HG02973 (cell line): ENCODE measurements at regions not wholly inside any gene's neighbourhood (a gene's known extent, or its start where the extent isn't known, plus 50 kb on each side); places are given as distances from the start of the nearest gene placed in this dataset.
"Not testable (repeated sequence)": the region's sequence is repeated elsewhere in the genome, so short reads cannot be mapped to it uniquely, and the experiment has no call there.

Experiments used
- ATAC-seq: cut with Tn5 transposase; IDR thresholded peaks from one replicate; pipeline ENCODE4 v1.9.1; 2021; ENCODE audit warnings: moderate library complexity; ENCODE audit not compliant: unreplicated experiment

DNA sequence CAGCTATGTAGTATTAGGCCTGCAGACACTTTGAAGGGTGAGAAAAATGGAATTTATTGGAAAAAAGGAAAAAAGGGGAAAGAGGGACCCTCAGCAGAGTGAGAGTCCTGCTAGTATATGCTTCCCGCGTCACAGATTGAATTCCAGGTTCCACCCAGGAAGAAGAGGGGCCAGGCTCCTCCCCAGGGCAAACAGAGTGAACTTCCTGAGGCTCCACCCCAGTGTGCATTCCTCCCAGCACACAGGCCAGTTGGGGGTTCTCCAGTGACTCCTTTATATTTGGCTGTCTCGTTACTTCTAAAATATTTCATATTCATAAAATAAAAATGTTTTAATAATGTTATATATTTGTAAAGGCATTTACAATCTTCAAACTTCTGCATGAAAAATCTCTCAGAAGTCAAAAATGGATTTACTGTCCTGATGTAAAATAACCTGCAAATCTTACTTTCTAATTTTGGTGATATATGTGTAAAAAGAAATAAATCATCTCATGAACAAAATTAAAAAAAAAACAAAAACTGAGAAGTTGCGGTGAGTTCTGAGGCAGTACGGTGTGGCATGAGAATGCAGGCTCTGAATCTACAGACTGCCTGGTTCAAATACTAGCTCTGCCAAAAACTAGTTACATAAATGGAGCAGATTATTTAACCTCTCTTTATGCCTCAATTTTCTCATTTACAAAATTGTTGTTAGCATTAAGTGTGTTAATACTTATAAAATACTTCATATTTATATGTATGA lies 175.8 kb upstream of the P2RY1 start:
- no peak for ATAC-seq

DNA sequence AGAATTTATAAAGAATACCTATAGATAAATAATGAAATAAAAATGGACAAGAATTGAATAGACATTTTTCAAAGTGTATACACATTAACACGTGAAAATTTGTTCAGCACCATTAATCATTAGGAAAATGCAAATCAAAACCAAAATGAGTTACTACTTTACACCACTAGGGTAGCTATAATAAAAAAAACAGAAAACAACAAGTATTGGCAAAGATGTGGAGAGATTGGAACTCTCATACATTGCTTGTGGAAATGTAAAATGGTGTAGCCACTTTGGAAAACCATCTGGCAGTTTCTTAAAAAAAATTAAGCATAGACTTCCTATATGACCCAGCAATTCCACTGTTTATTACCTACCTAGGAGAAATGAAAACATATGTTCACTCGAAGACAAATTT lies 172.8 kb upstream of the P2RY1 start:
- no peak for ATAC-seq

DNA sequence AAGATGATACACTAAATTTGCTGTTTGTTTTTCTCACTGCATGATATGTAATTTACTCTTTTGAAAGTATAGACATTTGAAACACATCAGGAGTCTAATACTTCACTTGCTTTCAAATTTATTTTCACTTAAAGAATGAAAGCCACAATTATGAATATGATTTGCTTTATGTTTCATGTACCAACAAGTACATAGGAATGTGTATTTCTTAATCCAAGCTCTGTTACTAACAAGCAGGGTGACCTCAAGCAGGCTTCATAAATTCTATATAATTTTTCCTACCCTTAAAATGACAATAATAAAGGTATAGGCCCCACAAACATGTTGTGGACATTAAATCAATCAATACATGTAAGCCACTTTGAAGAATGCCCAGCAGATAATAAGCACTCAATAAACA lies 170.2 kb upstream of the P2RY1 start:
- no peak for ATAC-seq

DNA sequence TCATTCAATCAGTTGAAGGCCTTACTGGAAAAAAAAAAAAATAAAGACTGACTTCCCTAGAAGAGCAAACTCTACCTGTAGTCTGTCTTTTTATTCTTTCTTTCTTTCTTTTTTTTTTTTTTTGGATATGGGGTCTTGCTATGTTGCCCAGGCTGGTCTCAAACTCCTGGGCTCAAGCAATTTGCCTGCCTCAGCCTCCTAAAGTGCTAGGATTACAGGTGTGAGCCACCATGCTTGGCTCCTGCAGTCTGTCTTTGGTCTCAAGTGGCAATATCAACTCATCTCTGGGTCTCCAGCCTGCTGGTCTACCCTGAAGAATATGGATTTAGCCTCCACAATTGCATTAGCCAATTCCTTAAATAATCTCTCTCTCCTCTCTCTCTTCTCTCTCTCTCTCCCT lies 167.7 kb upstream of the P2RY1 start:
- ATAC-seq = no peak

DNA sequence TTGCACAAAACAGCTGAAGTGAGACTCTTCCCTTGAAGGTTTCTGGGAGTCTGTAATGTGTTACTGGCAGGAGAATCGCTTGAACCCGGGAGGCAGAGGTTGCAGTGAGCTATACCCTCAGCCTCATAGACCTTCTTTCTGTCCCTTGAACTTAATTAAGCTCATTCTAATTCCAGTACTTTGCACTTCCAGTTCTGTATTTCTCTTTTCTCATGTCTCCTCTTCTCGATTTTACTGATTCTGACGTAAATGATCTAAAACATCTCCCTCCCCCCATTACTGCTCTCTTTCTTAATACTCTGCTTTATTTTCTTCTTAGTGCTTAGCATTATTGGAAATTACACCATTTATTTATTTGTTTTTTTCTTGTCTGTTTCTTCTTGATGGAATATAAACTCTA lies 165.4 kb upstream of the P2RY1 start:
- ATAC-seq = no peak

DNA sequence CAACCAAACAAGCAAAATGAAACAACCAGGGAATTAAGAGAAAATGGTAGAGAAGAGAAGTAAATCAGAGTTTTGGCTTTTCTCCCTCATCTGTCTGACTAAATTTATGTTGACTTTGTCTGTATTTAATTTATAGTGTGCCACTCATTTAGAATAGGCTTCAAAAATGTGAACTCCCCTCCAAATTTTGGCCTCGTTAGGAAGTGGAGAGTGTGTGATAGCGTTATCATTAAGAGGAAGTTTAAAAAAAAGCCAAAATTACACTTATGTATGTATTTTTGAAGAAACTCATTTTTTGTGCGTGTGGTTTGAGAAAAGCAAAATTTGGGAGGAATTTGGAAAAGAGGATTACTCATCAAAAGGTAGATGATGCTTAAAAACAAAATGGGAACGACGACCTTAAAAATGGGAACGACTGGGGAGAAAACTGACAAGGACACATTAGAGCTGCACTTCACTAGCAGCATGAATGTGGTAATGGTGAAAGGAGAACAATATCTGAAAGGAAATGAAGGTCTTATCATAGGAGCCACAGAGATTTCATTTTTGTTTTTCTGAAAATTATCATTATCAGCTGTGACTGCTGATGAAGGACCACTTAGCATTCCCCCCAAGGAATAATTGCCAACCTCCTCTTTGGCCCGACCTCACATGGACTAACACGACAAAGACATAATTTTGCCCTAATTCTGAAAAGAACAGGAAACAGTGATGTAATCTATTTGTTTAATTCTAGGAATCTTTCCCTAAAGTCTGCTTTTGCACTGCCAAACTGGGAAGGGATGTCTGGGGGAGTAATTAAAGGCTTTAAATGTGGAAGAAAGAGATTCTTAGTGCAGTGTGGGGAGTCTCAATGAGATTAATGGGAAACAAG lies 163.2 kb upstream of the P2RY1 start:
- no peak for ATAC-seq

DNA sequence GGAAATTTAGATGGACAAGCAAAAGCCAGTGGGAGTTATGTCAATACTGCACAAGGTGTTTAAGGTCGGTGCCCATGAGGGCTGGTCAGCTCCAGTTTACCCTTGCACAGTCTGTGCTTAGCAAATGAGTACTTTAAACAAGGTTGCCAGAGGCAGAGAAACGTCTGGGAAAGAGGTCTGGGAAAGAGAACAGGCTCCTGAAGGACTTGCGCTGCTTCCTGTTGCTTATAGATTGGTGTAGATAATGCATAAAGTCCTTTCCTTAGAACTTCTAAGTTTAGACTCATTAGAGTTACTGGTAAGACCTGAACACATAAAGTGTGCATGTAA lies 162.6 kb upstream of the P2RY1 start:
- ATAC-seq = no peak

DNA sequence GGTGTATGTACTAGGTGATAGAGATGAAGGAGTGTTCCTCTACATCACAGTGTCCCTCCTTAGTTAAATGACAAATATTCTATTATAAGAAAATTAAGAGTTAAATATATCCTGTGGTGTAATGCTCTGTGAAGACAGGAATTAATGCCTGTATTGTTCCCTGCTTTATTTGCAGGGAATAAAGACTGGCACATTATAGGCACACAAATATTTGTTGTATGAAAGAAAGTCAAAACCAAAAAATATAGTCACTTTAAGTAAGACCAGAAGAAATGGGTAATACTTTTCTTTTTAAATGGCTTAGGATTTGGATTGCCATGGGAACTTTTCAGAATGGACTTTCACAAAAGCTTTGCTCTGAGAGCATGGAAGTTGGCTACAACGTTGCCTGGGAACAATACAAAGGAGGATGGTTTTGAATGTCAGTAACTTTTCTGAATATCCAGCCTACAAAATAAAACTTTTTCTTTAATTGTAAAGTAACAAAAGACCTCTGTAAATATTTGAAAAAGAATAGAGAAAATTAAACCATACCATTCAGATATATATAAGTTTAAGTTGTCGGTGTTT lies 158.0 kb upstream of the P2RY1 start:
- ATAC-seq = no peak

DNA sequence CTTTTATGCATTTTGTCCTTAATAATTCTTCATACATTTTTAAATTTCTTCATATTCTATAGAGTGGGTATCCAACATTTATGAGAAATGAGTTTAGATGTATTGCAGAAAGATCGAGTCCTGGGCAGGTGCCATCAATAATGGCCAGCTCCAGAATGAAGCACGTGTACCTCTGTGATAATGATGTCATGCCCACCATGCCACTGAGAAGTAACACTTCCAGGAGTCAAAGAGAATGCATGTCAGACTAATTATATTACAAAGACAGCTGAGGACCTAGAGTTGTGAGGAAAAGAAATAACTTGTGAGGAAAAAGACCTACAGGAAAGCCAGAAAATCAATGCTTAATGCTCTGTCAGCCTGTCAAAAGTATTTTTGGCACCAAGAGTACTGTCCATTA lies 157.4 kb upstream of the P2RY1 start:
- ATAC-seq = no peak

DNA sequence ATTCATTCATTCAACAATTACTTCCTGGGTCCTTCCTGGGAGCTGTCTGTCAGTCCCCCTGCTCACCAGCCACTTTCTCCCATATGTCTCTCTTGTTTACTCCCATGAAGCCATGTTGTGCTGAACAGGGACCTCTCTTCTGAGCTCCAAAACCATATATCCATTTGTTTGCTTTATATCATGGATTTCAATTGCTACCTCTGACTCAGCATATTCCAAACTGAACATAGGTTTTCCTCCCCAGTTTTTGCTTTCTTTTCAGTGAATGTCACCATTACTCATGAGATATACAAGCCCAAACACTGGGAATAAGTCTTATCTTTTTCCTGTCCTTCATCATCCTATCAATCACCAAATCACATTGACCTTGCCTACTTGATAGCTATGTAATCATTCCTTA lies 152.5 kb upstream of the P2RY1 start:
- ATAC-seq = no peak

DNA sequence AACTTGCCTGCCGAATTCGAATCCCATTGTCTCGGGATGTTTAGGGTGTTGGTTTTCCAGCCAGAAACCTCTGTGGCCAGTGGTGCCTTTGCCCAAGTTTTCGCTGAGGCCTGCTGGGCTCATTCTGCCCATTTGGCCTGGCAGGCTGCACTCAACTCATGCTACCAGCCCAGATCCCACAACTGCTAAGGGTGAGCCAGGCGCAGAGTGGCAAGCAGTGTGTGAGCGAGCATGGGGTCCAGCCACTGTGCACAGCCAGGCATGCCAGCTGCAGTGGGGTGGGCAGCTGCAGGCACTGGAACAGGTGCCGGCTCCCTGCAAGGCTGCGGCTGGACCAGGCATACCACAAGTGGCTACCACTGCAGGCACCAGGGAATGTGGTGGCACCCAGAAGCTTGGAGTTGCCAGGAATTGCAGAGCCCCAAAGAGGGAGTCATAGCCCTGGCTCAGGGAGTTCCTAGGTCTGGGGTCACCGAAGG lies 151.4 kb upstream of the P2RY1 start:
- ATAC-seq = no peak

DNA sequence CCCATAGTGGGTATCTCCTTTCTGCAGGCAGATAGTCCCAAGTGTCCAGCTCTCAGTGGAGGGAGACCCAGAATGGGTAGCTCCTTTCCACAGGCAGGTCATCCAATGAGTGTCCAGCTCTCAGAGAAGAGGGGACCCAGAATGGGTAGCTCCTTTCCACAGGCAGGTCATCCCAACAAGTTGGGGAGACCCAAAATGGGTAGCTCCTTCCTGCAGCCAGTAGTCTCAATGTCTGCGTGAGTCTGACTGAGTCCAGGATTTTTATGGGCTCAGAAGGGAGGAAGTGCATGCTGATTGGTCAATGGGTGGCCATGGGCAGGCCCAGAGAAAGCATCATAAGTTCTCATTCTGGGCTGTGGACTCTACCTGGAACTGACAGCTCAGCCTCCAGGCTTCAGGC lies 150.7 kb upstream of the P2RY1 start:
- no peak for ATAC-seq

DNA sequence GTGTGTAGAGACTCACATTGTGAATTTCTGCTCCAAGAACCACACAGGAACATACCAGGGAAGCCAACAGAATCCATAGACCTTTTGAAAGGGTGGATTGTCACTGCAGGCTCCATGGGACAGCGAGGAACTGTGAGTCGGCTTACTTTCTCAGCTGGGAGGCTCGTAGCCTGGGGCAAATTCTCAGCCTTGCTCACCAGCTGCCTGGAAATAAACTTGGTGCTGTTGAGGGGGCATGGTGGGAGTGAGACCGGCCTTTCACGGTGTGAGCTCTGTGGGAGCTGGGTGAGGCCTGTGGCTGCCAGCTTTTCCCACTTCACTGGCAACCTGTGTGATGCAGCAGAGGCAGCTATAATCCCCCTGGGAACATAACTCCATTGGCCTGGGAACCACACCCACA lies 146.6 kb upstream of the P2RY1 start:
- no peak for ATAC-seq

DNA sequence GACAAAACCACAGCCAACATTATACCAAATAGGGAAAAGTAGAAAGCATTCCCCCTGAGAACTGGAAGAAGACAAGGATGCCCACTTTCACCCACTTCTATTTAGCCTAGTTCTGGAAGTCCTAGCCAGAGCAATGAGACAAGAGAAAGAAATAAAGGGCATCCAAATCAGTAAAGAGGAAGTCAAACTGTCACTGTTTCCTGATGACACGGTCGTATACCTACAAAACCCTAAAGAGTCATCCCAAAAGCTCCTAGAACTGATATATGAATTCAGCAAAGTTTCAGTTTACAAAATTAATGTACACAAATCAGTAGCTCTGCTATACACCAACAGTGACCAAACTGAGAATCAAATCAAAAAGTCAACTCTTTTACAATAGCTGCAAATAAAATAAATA lies 142.6 kb upstream of the P2RY1 start:
- peak; percentile 38 for ATAC-seq

DNA sequence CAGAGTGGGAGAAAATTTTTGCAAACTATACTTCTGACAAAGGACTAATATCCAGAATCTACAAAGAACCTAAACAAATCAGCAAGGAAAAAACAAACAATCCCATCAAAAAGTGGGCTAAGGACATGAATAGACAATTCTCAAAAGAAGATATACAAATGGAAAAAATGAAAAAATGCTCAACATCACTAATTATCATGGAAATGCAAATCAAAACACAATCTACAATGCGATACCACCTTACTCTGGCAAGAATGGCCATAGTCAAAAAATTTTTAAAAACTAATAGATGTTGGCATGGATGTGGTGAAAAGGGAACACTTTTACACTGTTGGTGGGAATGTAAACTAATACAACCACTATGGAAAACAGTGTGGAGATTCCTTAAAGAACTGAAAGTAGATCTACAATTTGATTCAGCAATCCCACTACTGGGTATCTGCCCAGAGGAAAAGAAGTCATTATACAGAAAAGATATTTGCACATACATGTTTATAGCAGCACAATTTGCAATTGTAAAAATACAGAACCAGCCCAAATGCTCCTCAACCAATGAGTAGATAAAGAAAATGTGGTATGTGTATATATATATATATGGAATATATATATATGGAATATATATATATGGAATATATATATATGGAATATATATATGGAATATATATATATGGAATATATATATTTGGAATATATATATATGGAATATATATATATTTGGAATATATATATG lies 141.2 kb upstream of the P2RY1 start:
- ATAC-seq = not testable (repeated sequence)

DNA sequence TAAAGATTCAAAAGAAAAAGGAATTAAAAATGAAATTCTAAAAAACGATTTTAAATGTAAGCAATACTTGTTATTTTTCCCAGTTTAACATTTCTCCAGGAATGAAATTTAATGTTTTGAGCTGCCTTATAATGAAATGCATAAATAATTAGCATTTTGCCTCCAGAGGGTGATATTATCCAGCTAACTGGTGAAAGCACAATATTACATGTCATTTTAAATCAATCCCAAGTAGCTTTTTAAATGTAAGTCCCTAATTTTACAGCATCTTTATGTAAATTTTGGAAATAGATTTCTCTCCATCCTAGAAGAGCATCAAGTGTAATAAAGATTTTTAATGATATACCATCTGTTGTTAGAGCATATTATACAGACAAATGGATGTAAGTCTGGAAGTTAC lies 139.1 kb upstream of the P2RY1 start:
- ATAC-seq = no peak

DNA sequence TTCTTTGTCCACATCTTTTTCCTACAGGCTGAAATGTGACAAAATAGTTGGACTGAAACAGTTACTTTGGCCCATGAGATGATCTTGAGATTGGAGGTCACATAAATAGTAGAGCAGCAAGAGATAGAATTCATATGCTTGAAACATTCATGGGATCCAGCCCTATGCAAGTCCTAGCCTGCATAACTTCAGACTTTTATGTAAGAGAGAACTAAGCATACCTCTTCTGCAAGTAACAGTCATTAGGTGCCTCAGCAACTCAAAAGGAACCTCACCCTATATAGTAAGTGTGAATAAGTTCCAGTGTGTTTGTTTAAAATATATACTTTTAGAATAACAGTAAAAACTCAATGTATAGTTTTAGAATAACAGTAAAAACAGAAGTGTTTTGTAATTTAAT lies 138.0 kb upstream of the P2RY1 start:
- ATAC-seq = no peak

DNA sequence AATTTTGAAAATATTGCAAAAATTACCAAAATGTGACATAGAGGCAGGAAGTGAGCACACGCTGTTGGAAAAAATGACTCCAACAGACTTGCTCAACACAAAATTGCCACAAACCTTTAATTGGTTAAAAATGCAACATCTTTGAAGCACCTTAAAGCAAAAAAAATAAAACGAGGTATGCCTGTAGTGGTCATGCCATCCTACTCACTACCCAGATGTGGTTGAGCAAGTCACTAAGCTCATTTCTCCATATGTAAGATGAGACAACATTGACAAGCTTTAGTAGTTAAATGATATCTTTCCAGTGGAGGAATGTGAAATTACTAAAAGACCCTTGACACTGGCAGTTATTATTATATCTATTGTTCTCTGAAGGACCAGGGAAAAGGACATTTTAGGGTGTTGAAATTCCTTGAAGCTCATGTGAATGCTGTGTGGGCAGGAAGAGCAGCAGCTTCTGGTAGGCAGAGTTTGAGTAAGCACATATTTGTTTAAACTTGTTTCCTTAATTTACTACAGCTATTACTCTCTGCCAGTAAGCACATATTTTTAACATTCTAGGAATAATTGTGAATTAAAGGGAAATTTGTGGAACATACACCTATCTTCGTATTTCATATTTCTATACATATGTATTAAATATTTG lies 131.6 kb upstream of the P2RY1 start:
- no peak for ATAC-seq

DNA sequence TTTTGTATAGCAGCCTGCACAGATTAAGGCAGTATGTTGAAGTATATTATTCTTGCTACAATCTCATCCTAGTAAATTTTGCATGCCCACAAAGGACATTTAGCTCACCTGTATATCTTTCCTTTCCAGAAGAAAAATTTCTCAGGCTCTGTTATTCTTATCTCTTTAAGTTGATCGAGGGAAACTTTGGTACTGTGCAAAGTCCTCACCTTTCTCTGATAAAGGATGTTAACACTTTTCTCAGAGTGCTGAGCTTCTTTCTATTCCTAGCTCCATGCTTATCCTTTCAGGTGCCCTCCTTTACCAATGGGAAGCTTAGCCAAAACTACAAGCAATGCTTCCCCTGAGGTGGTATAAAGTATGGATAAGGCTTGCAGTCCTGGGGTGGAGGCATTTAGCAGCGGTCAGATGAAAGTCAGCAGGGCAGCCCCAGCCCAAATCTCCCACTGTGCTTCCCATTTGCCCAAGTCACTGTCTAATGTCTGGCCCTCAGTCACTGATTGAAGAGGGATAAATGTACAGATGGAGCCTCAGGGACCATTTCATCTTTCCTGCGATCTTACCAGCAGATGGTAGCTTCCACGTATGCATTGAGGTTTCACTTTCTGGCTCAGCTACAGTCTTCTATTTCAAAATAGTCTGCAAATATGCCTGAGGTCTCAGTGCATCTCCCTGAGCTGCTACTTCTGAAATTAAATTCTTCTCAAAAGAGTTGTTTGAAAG lies 127.8 kb upstream of the P2RY1 start:
- no peak for ATAC-seq

DNA sequence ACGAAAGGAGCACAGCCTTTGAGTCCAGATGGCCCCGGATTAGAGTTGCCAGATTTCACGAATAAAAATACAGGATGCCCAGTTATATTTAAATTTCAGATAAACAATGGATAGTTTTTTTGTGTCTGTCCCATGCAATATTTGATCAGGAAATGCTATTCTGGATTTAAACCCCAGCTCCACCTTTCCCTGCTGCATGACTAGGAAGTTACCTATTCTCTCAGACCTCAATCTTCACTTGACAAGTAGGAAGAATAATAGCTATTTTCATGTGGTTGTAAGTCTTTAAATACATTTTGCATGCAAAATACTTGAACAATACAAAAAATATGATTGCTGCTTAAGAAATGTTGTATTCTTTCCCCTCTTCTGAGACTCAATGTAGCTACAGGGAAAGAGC lies 125.3 kb upstream of the P2RY1 start:
- ATAC-seq = no peak
